ENCODE measurements at regions not wholly inside any gene's neighbourhood (a gene's known extent, or its start where the extent isn't known, plus 50 kb on each side); places are given as distances from the start of the nearest gene placed in this dataset.

DNA sequence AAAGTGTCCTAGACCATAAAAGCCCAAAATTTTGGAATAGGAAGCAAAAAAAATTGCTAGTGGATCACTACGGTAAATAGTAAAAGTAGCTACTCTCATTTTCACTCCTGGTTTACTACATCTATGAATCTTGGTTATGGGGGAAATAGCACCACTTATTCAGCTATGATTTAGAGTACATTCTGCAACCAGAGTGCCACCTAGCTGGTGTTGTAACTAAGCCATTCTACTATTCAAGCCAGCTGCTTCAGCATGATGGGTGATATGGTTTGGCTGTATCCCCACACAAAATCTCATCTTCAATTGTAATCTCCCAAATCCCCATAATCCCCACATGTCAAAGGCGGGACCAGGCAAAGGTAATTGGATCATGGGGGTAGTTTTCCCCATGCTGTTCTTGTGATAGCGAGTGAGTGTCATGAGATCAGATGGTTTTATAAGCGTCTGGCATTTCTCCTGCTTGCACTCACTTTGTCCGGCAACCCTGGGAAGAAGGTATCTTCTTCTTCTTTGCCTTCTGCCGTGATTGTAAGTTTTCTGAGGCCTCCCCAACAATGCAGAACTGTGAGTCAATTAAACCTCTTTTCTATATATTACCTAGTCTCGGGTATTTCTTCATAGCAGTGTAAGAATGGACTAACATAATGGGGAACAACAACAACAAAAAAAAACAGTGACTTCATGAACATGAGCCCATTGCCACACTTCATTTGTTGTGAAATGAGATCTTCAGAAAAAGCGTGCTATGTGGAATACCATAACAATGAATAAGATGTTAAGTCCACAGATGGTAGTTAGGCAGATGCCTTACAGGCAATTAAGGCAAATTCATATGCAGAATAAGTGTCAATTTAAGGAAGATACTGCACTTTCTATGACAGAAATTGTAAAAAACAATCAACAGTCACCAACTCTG, 280.1 kb downstream of the PABPC4L start:
- no peaks in the 10 kb centered on the region for H3K4me1 ChIP-seq
- intact Hi-C loops (cut with DNase I): no loop called here
- H3K36me3 ChIP-seq: no peaks in the 10 kb centered on the region
- no peak overlapping the region for H3K27ac ChIP-seq
- no peak for DNase-seq (ENCODE audit: extremely low spot score in 2 of 2)
- no peak overlapping the region for H3K4me3 ChIP-seq
- TF ChIP-seq, protein P1, sequence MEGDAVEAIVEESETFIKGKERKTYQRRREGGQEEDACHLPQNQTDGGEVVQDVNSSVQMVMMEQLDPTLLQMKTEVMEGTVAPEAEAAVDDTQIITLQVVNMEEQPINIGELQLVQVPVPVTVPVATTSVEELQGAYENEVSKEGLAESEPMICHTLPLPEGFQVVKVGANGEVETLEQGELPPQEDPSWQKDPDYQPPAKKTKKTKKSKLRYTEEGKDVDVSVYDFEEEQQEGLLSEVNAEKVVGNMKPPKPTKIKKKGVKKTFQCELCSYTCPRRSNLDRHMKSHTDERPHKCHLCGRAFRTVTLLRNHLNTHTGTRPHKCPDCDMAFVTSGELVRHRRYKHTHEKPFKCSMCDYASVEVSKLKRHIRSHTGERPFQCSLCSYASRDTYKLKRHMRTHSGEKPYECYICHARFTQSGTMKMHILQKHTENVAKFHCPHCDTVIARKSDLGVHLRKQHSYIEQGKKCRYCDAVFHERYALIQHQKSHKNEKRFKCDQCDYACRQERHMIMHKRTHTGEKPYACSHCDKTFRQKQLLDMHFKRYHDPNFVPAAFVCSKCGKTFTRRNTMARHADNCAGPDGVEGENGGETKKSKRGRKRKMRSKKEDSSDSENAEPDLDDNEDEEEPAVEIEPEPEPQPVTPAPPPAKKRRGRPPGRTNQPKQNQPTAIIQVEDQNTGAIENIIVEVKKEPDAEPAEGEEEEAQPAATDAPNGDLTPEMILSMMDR (IDR thresholded peaks at IDR 0.05): no peak
- no peak for TF ChIP-seq POLR2A (IDR thresholded peaks at IDR 0.05)
- no peaks in the 10 kb centered on the region for H3K9me3 ChIP-seq
- H3K27me3 ChIP-seq: no peaks in the 10 kb centered on the region

DNA sequence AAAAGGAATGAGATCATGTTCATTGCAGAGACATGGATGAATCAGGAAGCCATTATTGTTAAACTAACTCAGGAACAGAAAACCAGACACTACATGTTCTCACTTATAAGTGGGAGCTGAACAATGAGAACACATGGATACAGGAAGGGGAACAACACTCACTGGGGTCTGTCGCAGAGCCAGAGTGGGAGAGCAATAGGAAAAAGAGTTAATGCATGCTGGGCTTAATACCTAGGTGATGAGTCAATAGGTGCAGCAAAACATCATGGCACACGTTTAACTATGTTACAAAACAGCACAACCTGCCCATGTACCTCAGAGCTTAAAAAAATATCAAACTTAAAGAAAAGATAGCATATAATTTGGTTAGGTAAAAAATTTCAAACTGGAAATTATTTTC, 281.4 kb downstream of the PABPC4L start:
- TF ChIP-seq, protein P1 (IDR thresholded peaks at IDR 0.05): no peak
- no peak for TF ChIP-seq POLR2AphosphoS5 (IDR thresholded peaks at IDR 0.05; ENCODE audit: insufficient read depth in 1 of 2, low read depth in 1 of 2)
- no peak for TF ChIP-seq POLR2A (IDR thresholded peaks at IDR 0.05)
- Histone ChIP-seq H3K36me3 (no peaks in the 10 kb centered on the region), H3K9me3 (no peaks in the 10 kb centered on the region), H3K27me3 (no peaks in the 10 kb centered on the region), H3K4me3 (no peak overlapping the region), H3K4me1 (no peaks in the 10 kb centered on the region), H3K27ac (no peak overlapping the region)
- DNase-seq (ENCODE audit: extremely low spot score in 2 of 2): no peak
- intact Hi-C loops (cut with DNase I): no loop called here

DNA sequence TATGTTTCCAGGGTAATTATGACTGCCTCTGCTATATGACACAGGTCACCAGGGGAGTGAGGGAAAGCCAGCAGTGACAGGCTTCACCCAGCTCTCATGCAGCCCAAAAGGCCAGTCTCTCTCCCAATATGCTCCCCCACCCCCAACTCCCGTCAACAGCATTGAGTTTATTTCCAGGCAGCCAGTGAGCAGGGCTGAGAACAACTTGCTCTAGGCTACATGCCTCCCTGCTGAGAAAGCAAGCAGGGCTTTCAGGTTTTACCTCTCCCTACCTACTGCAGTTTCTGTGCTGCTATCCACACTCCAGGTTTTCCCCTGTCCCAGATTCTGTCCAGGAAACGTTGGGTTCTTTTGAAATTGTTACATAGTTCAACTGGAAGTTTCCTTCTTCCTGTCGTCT, 291.4 kb downstream of the PABPC4L start:
- H3K4me1 ChIP-seq: no peaks in the 10 kb centered on the region

DNA sequence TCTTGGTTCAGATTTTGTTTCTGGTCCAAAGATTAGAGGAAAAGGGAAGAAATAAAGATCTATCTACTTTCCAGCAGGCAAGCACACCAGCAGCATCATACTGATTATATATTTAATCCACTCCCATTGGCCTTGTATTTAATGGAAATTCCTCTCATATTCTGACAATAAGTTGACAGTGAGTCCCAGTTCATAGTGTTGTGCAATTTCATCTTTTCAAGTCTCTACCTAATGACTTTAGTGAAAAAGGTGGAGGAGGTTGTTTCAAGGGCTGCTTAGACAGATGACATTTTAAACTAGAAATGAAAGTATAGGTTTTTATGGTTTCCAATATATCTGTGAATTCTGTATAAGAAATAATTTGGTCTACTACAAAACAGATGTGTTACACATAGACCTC, 298.6 kb downstream of the PABPC4L start:
- intact Hi-C loops (cut with DNase I): no loop called here
- no peak overlapping the region for H3K4me3 ChIP-seq
- no peaks in the 10 kb centered on the region for H3K4me1 ChIP-seq
- H3K27ac ChIP-seq: no peak overlapping the region
- no peak for TF ChIP-seq POLR2A (IDR thresholded peaks at IDR 0.05)
- TF ChIP-seq, protein P1 (IDR thresholded peaks at IDR 0.05): no peak
- no peak for TF ChIP-seq POLR2AphosphoS5 (IDR thresholded peaks at IDR 0.05; ENCODE audit: insufficient read depth in 1 of 2, low read depth in 1 of 2)
- no peaks in the 10 kb centered on the region for H3K36me3 ChIP-seq
- H3K9me3 ChIP-seq: no peaks in the 10 kb centered on the region
- H3K27me3 ChIP-seq: no peaks in the 10 kb centered on the region
- no peak for DNase-seq (ENCODE audit: extremely low spot score in 2 of 2)

More for the DNA sequence above, 291.4 kb downstream of the PABPC4L start:
- Histone ChIP-seq H3K36me3 (no peaks in the 10 kb centered on the region), H3K9me3 (no peaks in the 10 kb centered on the region), H3K4me3 (no peak overlapping the region), H3K27ac (no peak overlapping the region), H3K27me3 (no peaks in the 10 kb centered on the region)
- no peak for DNase-seq (ENCODE audit: extremely low spot score in 2 of 2)
- no peak for TF ChIP-seq POLR2A (IDR thresholded peaks at IDR 0.05)
- TF ChIP-seq POLR2AphosphoS5 (IDR thresholded peaks at IDR 0.05; ENCODE audit: insufficient read depth in 1 of 2, low read depth in 1 of 2): no peak
- TF ChIP-seq, protein P1 (IDR thresholded peaks at IDR 0.05): no peak
- intact Hi-C loops (cut with DNase I): no loop called here

DNA sequence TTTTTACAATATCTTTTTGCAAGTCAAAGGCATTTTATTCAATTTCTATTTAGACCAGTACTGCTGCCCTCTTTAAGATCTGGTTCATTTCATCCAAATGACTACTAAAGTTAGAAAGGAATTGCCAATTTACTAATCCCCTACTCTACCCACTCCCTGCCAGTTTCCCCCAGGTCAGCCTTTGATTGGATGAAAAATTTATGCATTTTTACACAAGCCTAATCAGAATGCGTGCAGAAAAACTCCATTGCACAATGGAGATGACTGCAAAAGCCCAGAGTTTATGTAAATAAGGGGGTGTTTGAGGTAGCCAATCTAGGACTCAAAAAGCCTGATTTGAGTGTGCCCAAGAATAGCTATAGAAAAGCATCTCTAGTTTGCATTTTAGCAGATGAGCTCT, 310.6 kb downstream of the PABPC4L start:
- no peak overlapping the region for H3K4me3 ChIP-seq
- no peak for TF ChIP-seq POLR2AphosphoS5 (IDR thresholded peaks at IDR 0.05; ENCODE audit: insufficient read depth in 1 of 2, low read depth in 1 of 2)
- TF ChIP-seq POLR2A (IDR thresholded peaks at IDR 0.05): no peak
- TF ChIP-seq, protein P1 (IDR thresholded peaks at IDR 0.05): no peak
- no peaks in the 10 kb centered on the region for H3K27me3 ChIP-seq
- H3K27ac ChIP-seq: no peak overlapping the region
- intact Hi-C loops (cut with DNase I): no loop called here
- DNase-seq (ENCODE audit: extremely low spot score in 2 of 2): no peak
- H3K36me3 ChIP-seq: no peaks in the 10 kb centered on the region
- H3K4me1 ChIP-seq: no peaks in the 10 kb centered on the region
- no peaks in the 10 kb centered on the region for H3K9me3 ChIP-seq
